ENCODE measurements at regions not wholly inside any gene's neighbourhood (a gene's known extent, or its start where the extent isn't known, plus 50 kb on each side); places are given as distances from the start of the nearest gene placed in this dataset.
"Not testable (repeated sequence)": the region's sequence is repeated elsewhere in the genome, so short reads cannot be mapped to it uniquely, and the experiment has no call there.

- H3K27ac Mint-ChIP-seq; H3K4me3 Mint-ChIP-seq; H3K27me3 Mint-ChIP-seq (ENCODE audit: low read depth); H3K9me3 Mint-ChIP-seq; H3K4me1 Mint-ChIP-seq (ENCODE audit: low read depth); H3K36me3 Mint-ChIP-seq (ENCODE audit: low read depth): not testable (repeated sequence)
Measured at GRCh38 chr2:53486185-53486899, 281.3 kb upstream of the CHAC2 start.

GRCh38 chr2:53485021-53485728 lies 282.4 kb upstream of the CHAC2 start:
- H3K27me3 Mint-ChIP-seq (ENCODE audit: low read depth): no peaks in the 10 kb centered on the region
- H3K27ac Mint-ChIP-seq: no peak overlapping the region
- no peaks in the 10 kb centered on the region for H3K4me1 Mint-ChIP-seq (ENCODE audit: low read depth)
- H3K4me3 Mint-ChIP-seq: no peak overlapping the region
- H3K9me3 Mint-ChIP-seq: no peaks in the 10 kb centered on the region
- H3K36me3 Mint-ChIP-seq (ENCODE audit: low read depth): no peaks in the 10 kb centered on the region

- no peaks in the 10 kb centered on the region for H3K4me1 Mint-ChIP-seq (ENCODE audit: low read depth)
- H3K4me3 Mint-ChIP-seq: no peak overlapping the region
- H3K9me3 Mint-ChIP-seq: no peaks in the 10 kb centered on the region
- H3K27me3 Mint-ChIP-seq (ENCODE audit: low read depth): no peaks in the 10 kb centered on the region
- no peak overlapping the region for H3K27ac Mint-ChIP-seq
- no peaks in the 10 kb centered on the region for H3K36me3 Mint-ChIP-seq (ENCODE audit: low read depth)
Measured at GRCh38 chr2:53484531-53484930, 283.1 kb upstream of the CHAC2 start.

DNA sequence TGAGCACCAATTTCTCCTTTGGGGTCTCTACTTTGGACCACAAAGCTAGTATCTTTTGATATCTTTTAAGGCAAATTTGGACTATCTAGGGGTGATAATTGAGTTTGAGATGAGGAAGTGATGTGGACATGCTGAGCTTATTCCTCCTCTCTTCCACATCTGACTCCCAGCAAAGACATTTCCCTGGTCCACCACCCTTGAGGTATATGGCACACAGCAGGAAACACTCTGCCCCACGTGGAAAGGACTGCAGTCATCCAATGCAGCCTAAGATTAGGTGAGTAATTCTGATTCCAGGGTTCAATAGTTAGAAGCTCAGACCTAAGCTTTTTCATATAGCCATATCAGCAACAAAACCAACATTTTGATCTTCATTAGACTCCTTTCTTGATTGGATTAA lies 290.1 kb upstream of the CHAC2 start:
- H3K27ac Mint-ChIP-seq: no peak overlapping the region

DNA sequence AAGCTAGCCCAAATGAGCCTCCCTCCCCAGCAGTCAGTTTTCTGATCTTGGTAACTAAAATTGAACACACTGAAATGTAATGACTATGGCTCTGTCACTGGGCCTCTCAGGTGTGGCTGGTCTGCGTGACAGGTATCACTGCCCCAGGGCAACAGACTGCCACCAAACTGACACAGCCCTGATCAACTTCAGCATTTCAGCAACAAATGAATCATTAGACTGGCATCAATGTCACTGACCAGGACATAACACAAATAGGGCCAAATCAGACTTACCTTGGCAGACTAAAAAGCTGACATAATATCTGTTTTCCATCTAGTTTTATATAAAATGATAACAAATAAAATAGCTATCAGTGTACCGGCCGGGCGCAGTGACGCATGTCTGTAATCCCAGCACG lies 290.8 kb upstream of the CHAC2 start:
- Mint-ChIP-seq H3K36me3 (ENCODE audit: low read depth) (no peaks in the 10 kb centered on the region), H3K9me3 (no peaks in the 10 kb centered on the region), H3K27me3 (ENCODE audit: low read depth) (no peaks in the 10 kb centered on the region), H3K4me3 (no peak overlapping the region), H3K4me1 (ENCODE audit: low read depth) (no peaks in the 10 kb centered on the region), H3K27ac (no peak overlapping the region)

More for the DNA sequence above, 290.1 kb upstream of the CHAC2 start:
- Mint-ChIP-seq H3K4me1 (ENCODE audit: low read depth) (no peaks in the 10 kb centered on the region), H3K36me3 (ENCODE audit: low read depth) (no peaks in the 10 kb centered on the region), H3K9me3 (no peaks in the 10 kb centered on the region), H3K4me3 (no peak overlapping the region), H3K27me3 (ENCODE audit: low read depth) (no peaks in the 10 kb centered on the region)

DNA sequence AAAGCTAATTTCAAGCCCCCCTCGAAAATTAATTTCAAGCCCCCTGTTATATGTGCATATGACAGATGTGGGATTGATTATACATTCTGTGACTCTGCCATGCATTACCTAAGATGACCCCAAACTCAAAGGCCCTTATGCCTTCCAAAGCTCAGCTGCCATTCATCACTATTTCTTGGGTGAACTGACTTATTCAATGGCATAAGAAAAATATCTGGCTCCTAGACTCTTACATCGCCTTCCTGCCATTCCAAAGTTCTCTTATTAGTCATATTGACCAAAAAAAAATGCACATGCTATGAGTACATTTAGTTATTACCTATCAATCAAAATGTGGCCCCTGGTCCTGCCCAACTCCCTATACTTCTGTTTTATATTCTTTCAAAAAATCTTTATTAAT lies 291.8 kb upstream of the CHAC2 start:
- no peaks in the 10 kb centered on the region for H3K36me3 Mint-ChIP-seq (ENCODE audit: low read depth)
- H3K27me3 Mint-ChIP-seq (ENCODE audit: low read depth): no peaks in the 10 kb centered on the region
- H3K4me1 Mint-ChIP-seq (ENCODE audit: low read depth): no peaks in the 10 kb centered on the region
- H3K4me3 Mint-ChIP-seq: no peak overlapping the region
- H3K27ac Mint-ChIP-seq: no peak overlapping the region
- no peaks in the 10 kb centered on the region for H3K9me3 Mint-ChIP-seq

DNA sequence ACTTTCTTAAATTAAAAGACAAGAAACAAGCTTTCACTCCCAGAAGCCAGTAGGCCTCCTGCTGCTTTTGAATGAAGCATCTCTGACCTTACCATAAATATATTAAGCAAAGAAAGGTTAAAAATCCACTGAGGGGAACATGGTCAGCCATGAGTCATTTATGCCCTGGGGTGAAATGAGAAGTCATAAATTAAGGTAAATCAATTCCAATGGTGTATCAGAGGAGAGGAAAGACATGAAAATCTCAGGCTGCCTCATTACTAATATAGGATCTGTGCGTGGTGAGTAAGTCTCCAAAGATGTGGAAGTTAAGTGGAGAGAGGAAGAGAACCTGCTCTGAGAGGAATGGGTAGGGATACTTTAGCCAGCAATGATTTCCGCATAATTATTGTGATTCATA lies 292.3 kb upstream of the CHAC2 start:
- no peaks in the 10 kb centered on the region for H3K36me3 Mint-ChIP-seq (ENCODE audit: low read depth)
- no peaks in the 10 kb centered on the region for H3K9me3 Mint-ChIP-seq
- no peak overlapping the region for H3K4me3 Mint-ChIP-seq
- H3K27me3 Mint-ChIP-seq (ENCODE audit: low read depth): no peaks in the 10 kb centered on the region
- H3K4me1 Mint-ChIP-seq (ENCODE audit: low read depth): no peaks in the 10 kb centered on the region
- H3K27ac Mint-ChIP-seq: no peak overlapping the region

GRCh38 chr2:53474914-53475313 lies 292.7 kb upstream of the CHAC2 start:
- H3K36me3 Mint-ChIP-seq (ENCODE audit: low read depth): no peaks in the 10 kb centered on the region
- no peak overlapping the region for H3K4me3 Mint-ChIP-seq
- no peaks in the 10 kb centered on the region for H3K9me3 Mint-ChIP-seq
- no peak overlapping the region for H3K27ac Mint-ChIP-seq
- H3K27me3 Mint-ChIP-seq (ENCODE audit: low read depth): no peaks in the 10 kb centered on the region
- H3K4me1 Mint-ChIP-seq (ENCODE audit: low read depth): no peaks in the 10 kb centered on the region

- Mint-ChIP-seq H3K4me3 (no peak overlapping the region), H3K27me3 (ENCODE audit: low read depth) (no peaks in the 10 kb centered on the region), H3K27ac (no peak overlapping the region), H3K9me3 (no peaks in the 10 kb centered on the region), H3K4me1 (ENCODE audit: low read depth) (no peaks in the 10 kb centered on the region), H3K36me3 (ENCODE audit: low read depth) (no peaks in the 10 kb centered on the region)
Measured at GRCh38 chr2:53473775-53474311, 293.8 kb upstream of the CHAC2 start.

DNA sequence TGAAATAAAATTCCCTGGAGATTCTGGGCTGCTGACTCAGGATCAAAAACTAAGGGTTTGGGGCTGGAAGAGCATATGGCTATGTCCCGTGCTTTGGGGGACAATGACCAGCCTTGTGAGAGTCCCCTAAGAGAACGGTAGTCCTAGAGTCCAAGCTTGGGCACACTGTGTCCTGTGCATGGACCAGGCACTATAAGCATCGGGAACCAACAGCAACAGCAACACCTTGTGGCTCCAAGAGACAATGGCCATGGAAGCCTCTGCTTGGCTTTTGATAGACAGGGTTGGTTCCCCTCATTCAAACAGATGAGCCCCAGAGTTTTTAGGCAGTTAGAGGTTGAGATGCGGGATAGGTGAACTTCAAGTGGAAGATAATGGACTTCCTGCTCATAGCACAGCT lies 294.4 kb upstream of the CHAC2 start:
- H3K4me1 Mint-ChIP-seq (ENCODE audit: low read depth): no peaks in the 10 kb centered on the region
- H3K27me3 Mint-ChIP-seq (ENCODE audit: low read depth): no peaks in the 10 kb centered on the region
- H3K36me3 Mint-ChIP-seq (ENCODE audit: low read depth): no peaks in the 10 kb centered on the region
- no peak overlapping the region for H3K4me3 Mint-ChIP-seq
- no peak overlapping the region for H3K27ac Mint-ChIP-seq
- H3K9me3 Mint-ChIP-seq: no peaks in the 10 kb centered on the region

GRCh38 chr2:53467467-53468180 lies 300.0 kb upstream of the CHAC2 start:
- Mint-ChIP-seq H3K36me3 (ENCODE audit: low read depth) (no peaks in the 10 kb centered on the region), H3K4me3 (no peak overlapping the region), H3K4me1 (ENCODE audit: low read depth) (no peaks in the 10 kb centered on the region), H3K27me3 (ENCODE audit: low read depth) (no peaks in the 10 kb centered on the region), H3K27ac (no peak overlapping the region), H3K9me3 (no peaks in the 10 kb centered on the region)

DNA sequence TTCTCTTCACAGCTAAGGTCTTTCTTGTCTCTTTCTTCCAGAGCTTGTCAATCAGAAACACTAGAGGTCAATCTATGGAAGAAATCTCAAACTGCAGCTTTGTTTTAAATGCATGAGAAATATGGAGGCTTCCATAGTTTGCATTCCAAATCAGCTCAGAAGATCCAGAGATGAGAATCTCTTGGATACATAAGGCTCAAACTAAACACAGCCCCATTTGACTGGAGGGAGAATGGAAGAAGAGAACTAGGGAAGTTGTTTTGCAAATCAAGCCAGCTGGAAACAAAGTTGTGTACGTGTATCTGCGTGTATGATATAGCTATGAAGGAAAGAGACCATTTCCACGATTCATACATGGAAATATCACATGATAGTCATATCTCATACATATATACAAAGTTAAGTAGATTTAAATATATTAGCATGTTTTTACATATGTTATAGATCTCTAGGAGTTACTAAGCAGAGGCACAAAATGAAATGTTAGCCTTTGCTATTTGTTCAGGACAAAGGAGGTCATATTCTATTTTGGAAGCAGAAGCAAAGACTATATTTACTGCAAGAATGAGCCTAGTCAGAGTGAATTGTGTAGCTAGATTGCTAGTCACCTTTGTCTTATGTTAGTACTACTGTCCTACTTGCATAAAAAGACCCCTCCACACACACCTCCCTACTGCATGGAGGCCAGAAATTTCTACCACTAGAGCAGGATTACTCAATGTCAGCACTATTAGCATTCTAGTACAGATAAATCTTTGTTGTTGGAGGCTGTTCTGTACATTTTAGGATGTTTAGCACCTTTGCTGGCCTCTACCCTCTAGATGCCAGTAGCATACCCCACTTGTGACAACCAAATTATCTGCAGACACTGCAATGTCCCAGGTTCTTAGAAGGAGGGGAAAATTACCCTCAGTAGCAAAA lies 303.5 kb upstream of the CHAC2 start:
- Mint-ChIP-seq H3K4me3 (no peak overlapping the region), H3K36me3 (ENCODE audit: low read depth) (no peaks in the 10 kb centered on the region), H3K27ac (no peak overlapping the region), H3K27me3 (ENCODE audit: low read depth) (no peaks in the 10 kb centered on the region), H3K4me1 (ENCODE audit: low read depth) (no peaks in the 10 kb centered on the region), H3K9me3 (no peaks in the 10 kb centered on the region)

DNA sequence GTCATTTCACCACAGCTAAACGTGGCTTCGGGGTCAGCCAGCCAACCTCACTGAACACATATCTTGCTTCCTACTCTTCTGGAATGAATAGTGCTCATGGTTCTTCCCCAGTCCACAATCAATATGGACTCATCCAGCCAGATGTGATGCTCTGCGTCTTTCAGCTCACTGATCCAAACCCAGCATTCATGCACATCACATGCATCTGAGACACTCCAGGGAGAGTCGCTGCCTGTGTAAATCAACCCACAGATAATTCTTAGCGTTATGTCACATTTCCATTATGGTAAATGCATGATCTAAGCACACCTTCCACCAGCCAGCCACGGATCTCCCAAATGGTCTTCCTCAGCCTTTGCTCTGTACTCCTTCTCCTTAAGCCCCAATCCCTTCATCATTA lies 306.7 kb upstream of the CHAC2 start:
- no peak overlapping the region for H3K4me3 Mint-ChIP-seq
- H3K27me3 Mint-ChIP-seq (ENCODE audit: low read depth): no peaks in the 10 kb centered on the region
- no peaks in the 10 kb centered on the region for H3K36me3 Mint-ChIP-seq (ENCODE audit: low read depth)
- no peaks in the 10 kb centered on the region for H3K9me3 Mint-ChIP-seq
- H3K4me1 Mint-ChIP-seq (ENCODE audit: low read depth): no peaks in the 10 kb centered on the region
- no peak overlapping the region for H3K27ac Mint-ChIP-seq

- no peaks in the 10 kb centered on the region for H3K9me3 Mint-ChIP-seq
- H3K4me1 Mint-ChIP-seq (ENCODE audit: low read depth): no peaks in the 10 kb centered on the region
- H3K4me3 Mint-ChIP-seq: no peak overlapping the region
- no peak overlapping the region for H3K27ac Mint-ChIP-seq
- H3K27me3 Mint-ChIP-seq (ENCODE audit: low read depth): no peaks in the 10 kb centered on the region
- H3K36me3 Mint-ChIP-seq (ENCODE audit: low read depth): no peaks in the 10 kb centered on the region
Measured at GRCh38 chr2:53460347-53460746, 307.3 kb upstream of the CHAC2 start.

All from T-helper 1 cell treated with Interleukin-12 subunit alpha and Interleukin-12 subunit beta and Interleukin-4 antibody, amounts not matched to agents 30 μg/mL and 1 μg/mL, for 36 hours (primary cell).